K562 (cell line): ENCODE measurements at regions not wholly inside any gene's neighbourhood (a gene's known extent, or its start where the extent isn't known, plus 50 kb on each side); places are given as distances from the start of the nearest gene placed in this dataset.

Experiments
- ATAC-seq: fragments of 200-7000 bp; cut with Tn5 transposase; 3 replicates; pipeline ENCODE4 v1.9.1; 2020; ENCODE audit warnings: moderate library complexity
- BruUV-seq: library from RNA; stranded (reverse); fragments of 400-500 nt; replicated peaks from 2 replicates; lab custom pipeline; 2021; lab: Mats Ljungman, UMichigan
- CTCF ChIA-PET: fragments of 300-600 bp; formaldehyde crosslinking; extraction: SDS; loops from one replicate; lab custom pipeline; 2021; ENCODE audit warnings: low intra/inter-chr PET ratio; lab: Yijun Ruan, JAX
- POLR2A ChIA-PET: fragments of 300-600, 350-650 bp; sonication (Branson Sonifier 250); formaldehyde crosslinking; extraction: SDS; loops from one replicate; lab custom pipeline; 2021; ENCODE audit warnings: antibody characterized with exemption, inconsistent platforms; lab: Yijun Ruan, JAX
- DNase-seq, 4 experiments: peaks; one replicate each; pipeline versions ENCODE4 v3.0.0 to v3.0.0-alpha.2; 2011 to 2018; ENCODE audit warnings: low spot score in 3 of 4, mixed read lengths in 3 of 4; ENCODE audit errors: extremely low read depth in 1 of 4
- FAIRE-seq: peaks from 2 replicates; lab custom pipeline; 2011; peaks lifted over from hg19 to GRCh38; lab: Jason Lieb, UNC
- H2AFZ ChIP-seq: 2 replicates; pipeline ENCODE4 v1.6.0; 2011; ENCODE audit warnings: low read depth, low read length, control low read depth, inconsistent platforms
- H3K27ac ChIP-seq: fragments of 200-600 bp; 3 replicates; pipeline ENCODE4 v1.8.0; 2011; ENCODE audit warnings: low read depth, mild to moderate bottlenecking, control low read depth, inconsistent platforms, low read length, moderate library complexity, mixed read lengths; ENCODE audit errors: extremely low read depth
- H3K27me3 ChIP-seq, 2 experiments: fragments of 300-600 bp in 1 of 2; 2 replicates in 1 of 2; 3 replicates in 1 of 2; pipeline versions ENCODE4 v1.6.0 to v1.8.0; 2011; ENCODE audit warnings: inconsistent platforms in 2 of 2, low read length in 2 of 2, mild to moderate bottlenecking in 1 of 2, mixed read lengths in 1 of 2, moderate library complexity in 1 of 2; ENCODE audit not compliant: control insufficient read depth in 2 of 2, insufficient read depth in 2 of 2
- H3K36me3 ChIP-seq: fragments of 300-600 bp; 3 replicates; pipeline ENCODE4 v1.8.0; 2011; ENCODE audit warnings: mild to moderate bottlenecking, low read length, inconsistent platforms; ENCODE audit not compliant: control insufficient read depth, insufficient read depth
- H3K4me1 ChIP-seq, 2 experiments: fragments of 200-600 bp in 1 of 2; replicated peaks in 1 of 2; 2 replicates in 1 of 2; 3 replicates in 1 of 2; pipeline versions ENCODE4 v1.5.1 to v1.8.0; 2011; ENCODE audit warnings: inconsistent platforms in 2 of 2, low read length in 2 of 2, mild to moderate bottlenecking in 1 of 2, mixed read lengths in 1 of 2, moderate library complexity in 1 of 2; ENCODE audit not compliant: control insufficient read depth in 2 of 2, insufficient read depth in 2 of 2
- H3K4me2 ChIP-seq: 2 replicates; pipeline ENCODE4 v1.6.1; 2011; ENCODE audit warnings: low read length, control low read depth, inconsistent platforms, mixed read lengths; ENCODE audit not compliant: insufficient read depth
- H3K4me3 ChIP-seq: fragments of 200-600 bp; sonication (generic), shearing (Covaris generic); 2 replicates; pipeline ENCODE4 v1.5.1; 2016; ENCODE audit warnings: control low read depth, inconsistent platforms
- H3K79me2 ChIP-seq: fragments of 200-600 bp; 3 replicates; pipeline ENCODE4 v1.8.0; 2011; ENCODE audit warnings: low read length, inconsistent platforms; ENCODE audit not compliant: control insufficient read depth, insufficient read depth
- H3K9ac ChIP-seq, 2 experiments: 2 replicates each; pipeline versions ENCODE4 v1.6.0 to v1.6.1; 2011; ENCODE audit warnings: low read depth in 2 of 2, low read length in 2 of 2, control low read depth in 1 of 2, inconsistent platforms in 1 of 2, mild to moderate bottlenecking in 1 of 2, mixed read lengths in 1 of 2; ENCODE audit not compliant: insufficient read depth in 1 of 2
- H3K9me1 ChIP-seq: one replicate; pipeline ENCODE4 v1.6.0; 2011; ENCODE audit warnings: inconsistent platforms, mild to moderate bottlenecking, low read length, moderate library complexity; ENCODE audit not compliant: control insufficient read depth, insufficient read depth
- H3K9me3 ChIP-seq: replicated peaks from 2 replicates; pipeline ENCODE4 v1.5.1; 2011; ENCODE audit warnings: low read depth, low read length, inconsistent platforms; ENCODE audit not compliant: control insufficient read depth, insufficient read depth
- H4K20me1 ChIP-seq: replicated peaks from 2 replicates; pipeline ENCODE4 v1.6.1; 2011; ENCODE audit warnings: low read length, inconsistent platforms, mixed read lengths; ENCODE audit not compliant: control insufficient read depth, insufficient read depth
- BRD4 ChIP-seq: fragments of 200-600 bp; sonication (generic); IDR thresholded peaks from 2 replicates; pipeline ENCODE4 v1.6.1; 2017; ENCODE audit warnings: inconsistent platforms
- ELF4 ChIP-seq: fragments of 450-650 bp; formaldehyde crosslinking; IDR thresholded peaks from 2 replicates; pipeline ENCODE4 v1.4.0; 2022; ENCODE audit warnings: missing genetic modification characterization
- EP300 ChIP-seq: IDR thresholded peaks from 2 replicates; pipeline ENCODE4 v1.6.1; 2012; ENCODE audit warnings: low read length, improper control_type of control experiment
- HES1 ChIP-seq: fragments of 450-650 bp; IDR thresholded peaks from 2 replicates; pipeline ENCODE4 v1.6.1; 2016; ENCODE audit warnings: low read depth, mild to moderate bottlenecking, moderate library complexity
- HLTF ChIP-seq: fragments of 450-650 bp; IDR thresholded peaks from 2 replicates; pipeline ENCODE4 v1.6.1; 2016
- KLF16 ChIP-seq: IDR thresholded peaks from 2 replicates; pipeline ENCODE4 v1.6.1; 2016; ENCODE audit warnings: antibody characterized with exemption
- NFYB ChIP-seq: IDR thresholded peaks from 2 replicates; pipeline ENCODE4 v1.6.1; 2011; ENCODE audit warnings: mild to moderate bottlenecking, moderate library complexity; ENCODE audit not compliant: insufficient read length; ENCODE audit errors: extremely low read depth
- OTX1 ChIP-seq: fragments of 450-650 bp; formaldehyde crosslinking; IDR thresholded peaks from 2 replicates; pipeline ENCODE4 v1.4.0; 2022; ENCODE audit warnings: mild to moderate bottlenecking
- PHF20 ChIP-seq: fragments of 450-650 bp; IDR thresholded peaks from 2 replicates; pipeline ENCODE4 v1.6.1; 2018; ENCODE audit not compliant: partially characterized antibody
- PPARD ChIP-seq: fragments of 250-450 bp; sonication (Bioruptor Pico); IDR thresholded peaks from 2 replicates; pipeline ENCODE4 v1.8.0; 2022; ENCODE audit warnings: inconsistent platforms, mild to moderate bottlenecking, moderate library complexity
- PURB ChIP-seq: sonication (generic); formaldehyde crosslinking; IDR thresholded peaks from 2 replicates; pipeline ENCODE4 v1.9.0; 2021; ENCODE audit warnings: low read depth, mild to moderate bottlenecking, missing genetic modification reagents
- RERE ChIP-seq: sonication (generic); formaldehyde crosslinking; IDR thresholded peaks from 2 replicates; pipeline ENCODE4 v1.8.0; 2023; ENCODE audit warnings: missing genetic modification reagents, mild to moderate bottlenecking, borderline replicate concordance
- SMC3 ChIP-seq: conservative IDR thresholded peaks from 2 replicates; pipeline ENCODE4 v1.6.1; 2011; ENCODE audit warnings: low read depth, low read length, improper control_type of control experiment; ENCODE audit not compliant: insufficient read depth
- TAF1 ChIP-seq: IDR thresholded peaks from 2 replicates; pipeline ENCODE4 v1.6.1; 2011; ENCODE audit warnings: mild to moderate bottlenecking, low read length, moderate library complexity; ENCODE audit not compliant: insufficient read depth, control insufficient read depth, severe bottlenecking; ENCODE audit errors: extremely low read depth
- TSC22D4 ChIP-seq: fragments of 450-650 bp; IDR thresholded peaks from 2 replicates; pipeline ENCODE4 v1.6.1; 2016; ENCODE audit warnings: missing genetic modification characterization, missing biosample characterization, control low read depth
- WGBS: fragments of 100-300 bp; shearing (Covaris generic); methylation state at CpG from one replicate; pipeline ENCODE4 v1.1.6; 2016; ENCODE audit warnings: low coverage, mixed read lengths; ENCODE audit not compliant: insufficient coverage; ENCODE audit errors: missing lambda C conversion rate; 5-methylcytosine and 5-hydroxymethylcytosine counted together
- in situ Hi-C: fragments of 300-500 bp; cut with MboI; formaldehyde crosslinking; loops from 4 replicates; pipeline ENCODE4 v1.15.0; 2018; ENCODE audit warnings: inconsistent platforms, mixed read lengths
- intact Hi-C: fragments of 100-400 bp; cut with micrococcal nuclease; formaldehyde crosslinking; loops from 2 replicates; pipeline ENCODE4 v1.14.2; 2022
- TF ChIP-seq, protein P1 (sequence below): fragments of 250-450 bp; sonication (Bioruptor Pico); IDR thresholded peaks from 2 replicates; pipeline ENCODE4 v1.5.1; 2021; ENCODE audit warnings: mild to moderate bottlenecking

GRCh38 chr20:11214256-11214840 lies 540.5 kb upstream of the JAG1 start:
- no peaks in the 10 kb centered on the region for H3K9me1 ChIP-seq
- WGBS, result 2% methylated on average over 6 of the region's 6 CpGs
- H3K4me2 ChIP-seq, result no peak overlapping the region
- intact Hi-C loops (no loop called here), in situ Hi-C loops (no loop called here)
- H3K9me3 ChIP-seq, result no peaks in the 10 kb centered on the region
- no peak overlapping the region for H3K4me3 ChIP-seq
- no peaks in the 10 kb centered on the region for H3K27me3 ChIP-seq
- H3K79me2 ChIP-seq, result no peaks in the 10 kb centered on the region
- DNase-seq (no peak), FAIRE-seq (no peak), ATAC-seq (no peak)
- H2AFZ ChIP-seq, result no peak overlapping the region
- no peaks in the 10 kb centered on the region for H3K4me1 ChIP-seq
- ChIA-PET CTCF (no interaction called here), POLR2A (no interaction called here)
- no TSS peak for BruUV-seq
- no peak overlapping the region for H3K27ac ChIP-seq
- no peaks in the 10 kb centered on the region for H3K36me3 ChIP-seq
- no peaks in the 10 kb centered on the region for H4K20me1 ChIP-seq
- H3K9ac ChIP-seq, result no peak overlapping the region
- TF ChIP-seq PPARD (CRISPR knock-in tag) (no peak), HLTF (no peak), KLF16 (no peak), RERE (CRISPR knock-in tag) (no peak), BRD4 (no peak), SMC3 (no peak), TSC22D4 (tag) (no peak), HES1 (no peak), EP300 (no peak), PHF20 (no peak), NFYB (no peak), PURB (CRISPR knock-in tag) (no peak), ELF4 (CRISPR knock-in tag) (no peak), TAF1 (no peak), OTX1 (CRISPR knock-in tag) (no peak)
- TF ChIP-seq, protein P1, sequence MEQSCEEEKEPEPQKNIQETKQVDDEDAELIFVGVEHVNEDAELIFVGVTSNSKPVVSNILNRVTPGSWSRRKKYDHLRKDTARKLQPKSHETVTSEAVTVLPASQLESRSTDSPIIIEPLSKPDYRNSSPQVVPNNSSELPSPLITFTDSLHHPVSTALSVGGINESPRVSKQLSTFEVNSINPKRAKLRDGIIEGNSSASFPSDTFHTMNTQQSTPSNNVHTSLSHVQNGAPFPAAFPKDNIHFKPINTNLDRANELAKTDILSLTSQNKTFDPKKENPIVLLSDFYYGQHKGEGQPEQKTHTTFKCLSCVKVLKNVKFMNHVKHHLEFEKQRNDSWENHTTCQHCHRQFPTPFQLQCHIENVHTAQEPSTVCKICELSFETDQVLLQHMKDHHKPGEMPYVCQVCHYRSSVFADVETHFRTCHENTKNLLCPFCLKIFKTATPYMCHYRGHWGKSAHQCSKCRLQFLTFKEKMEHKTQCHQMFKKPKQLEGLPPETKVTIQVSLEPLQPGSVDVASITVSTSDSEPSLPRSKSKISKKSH, result no peak
